ENCODE measurements at regions not wholly inside any gene's neighbourhood (a gene's known extent, or its start where the extent isn't known, plus 50 kb on each side); places are given as distances from the start of the nearest gene placed in this dataset.
A peak's percentile ranks its signal among the peaks of the same experiment; 100 is the strongest.

DNA sequence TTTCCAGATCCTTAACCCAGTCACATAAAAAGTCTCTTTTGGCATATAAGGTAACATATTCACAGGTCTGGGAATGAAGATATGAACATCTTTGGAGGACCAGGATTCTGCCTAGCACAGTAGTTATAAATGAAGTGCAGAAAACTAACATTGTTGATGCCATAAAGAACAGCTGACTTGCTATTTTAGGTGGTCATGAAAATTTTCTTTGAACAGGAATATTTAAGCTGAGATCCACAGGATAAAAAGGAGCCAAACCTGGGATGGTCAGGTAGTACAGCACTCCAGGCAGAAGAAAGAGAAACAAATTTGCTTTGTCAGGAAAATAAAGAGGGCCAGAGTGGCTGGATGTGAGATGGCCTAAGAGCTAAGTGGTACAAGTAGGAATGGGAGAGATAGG is 80.0 kb downstream of the CENPW start:
- TF ChIP-seq, protein P1, sequence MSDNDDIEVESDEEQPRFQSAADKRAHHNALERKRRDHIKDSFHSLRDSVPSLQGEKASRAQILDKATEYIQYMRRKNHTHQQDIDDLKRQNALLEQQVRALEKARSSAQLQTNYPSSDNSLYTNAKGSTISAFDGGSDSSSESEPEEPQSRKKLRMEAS (IDR thresholded peaks at IDR 0.05; ENCODE audit: low read depth, low read length): no peak
- TF ChIP-seq POLR2A (IDR thresholded peaks at IDR 0.05; ENCODE audit: extremely low read depth, insufficient read length) (no peak), MYC (IDR thresholded peaks at IDR 0.05; ENCODE audit: low read depth, low read length) (no peak)
- TF ChIP-seq, protein P2, sequence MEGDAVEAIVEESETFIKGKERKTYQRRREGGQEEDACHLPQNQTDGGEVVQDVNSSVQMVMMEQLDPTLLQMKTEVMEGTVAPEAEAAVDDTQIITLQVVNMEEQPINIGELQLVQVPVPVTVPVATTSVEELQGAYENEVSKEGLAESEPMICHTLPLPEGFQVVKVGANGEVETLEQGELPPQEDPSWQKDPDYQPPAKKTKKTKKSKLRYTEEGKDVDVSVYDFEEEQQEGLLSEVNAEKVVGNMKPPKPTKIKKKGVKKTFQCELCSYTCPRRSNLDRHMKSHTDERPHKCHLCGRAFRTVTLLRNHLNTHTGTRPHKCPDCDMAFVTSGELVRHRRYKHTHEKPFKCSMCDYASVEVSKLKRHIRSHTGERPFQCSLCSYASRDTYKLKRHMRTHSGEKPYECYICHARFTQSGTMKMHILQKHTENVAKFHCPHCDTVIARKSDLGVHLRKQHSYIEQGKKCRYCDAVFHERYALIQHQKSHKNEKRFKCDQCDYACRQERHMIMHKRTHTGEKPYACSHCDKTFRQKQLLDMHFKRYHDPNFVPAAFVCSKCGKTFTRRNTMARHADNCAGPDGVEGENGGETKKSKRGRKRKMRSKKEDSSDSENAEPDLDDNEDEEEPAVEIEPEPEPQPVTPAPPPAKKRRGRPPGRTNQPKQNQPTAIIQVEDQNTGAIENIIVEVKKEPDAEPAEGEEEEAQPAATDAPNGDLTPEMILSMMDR (IDR thresholded peaks at IDR 0.05; ENCODE audit: low read depth, low read length): no peak

DNA sequence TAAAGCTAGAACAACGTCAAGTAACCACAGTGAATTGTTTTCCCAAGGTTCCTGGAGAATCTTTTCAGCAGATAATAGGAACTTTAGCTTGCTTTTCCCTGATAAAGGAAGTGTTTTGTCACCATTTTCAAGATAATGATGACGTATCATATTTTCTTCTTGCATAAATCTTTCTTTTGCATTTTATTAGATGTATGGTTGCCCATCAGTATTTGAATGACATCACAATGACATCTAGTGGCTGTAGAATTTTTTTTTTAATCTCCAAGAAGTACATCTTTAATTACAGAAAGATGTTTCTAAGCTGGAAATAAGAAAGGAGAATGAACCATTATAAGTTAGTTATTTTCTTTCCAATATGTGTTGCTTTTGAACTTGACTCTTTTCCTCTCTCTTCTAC is 83.0 kb downstream of the CENPW start:
- no peak overlapping the region for H3K4me3 ChIP-seq (ENCODE audit: low read depth, low read length)
- DNase-seq (ENCODE audit: low read depth): peak; percentile 7
- no peak for TF ChIP-seq MYC (IDR thresholded peaks at IDR 0.05; ENCODE audit: low read depth, low read length)
- TF ChIP-seq, protein P2 (IDR thresholded peaks at IDR 0.05; ENCODE audit: low read depth, low read length): no peak
- no peak for TF ChIP-seq POLR2A (IDR thresholded peaks at IDR 0.05; ENCODE audit: extremely low read depth, insufficient read length)
- TF ChIP-seq, protein P1 (IDR thresholded peaks at IDR 0.05; ENCODE audit: low read depth, low read length): no peak

More for the DNA sequence above, 80.0 kb downstream of the CENPW start:
- DNase-seq (ENCODE audit: low read depth): no peak
- H3K4me3 ChIP-seq (ENCODE audit: low read depth, low read length): no peak overlapping the region

DNA sequence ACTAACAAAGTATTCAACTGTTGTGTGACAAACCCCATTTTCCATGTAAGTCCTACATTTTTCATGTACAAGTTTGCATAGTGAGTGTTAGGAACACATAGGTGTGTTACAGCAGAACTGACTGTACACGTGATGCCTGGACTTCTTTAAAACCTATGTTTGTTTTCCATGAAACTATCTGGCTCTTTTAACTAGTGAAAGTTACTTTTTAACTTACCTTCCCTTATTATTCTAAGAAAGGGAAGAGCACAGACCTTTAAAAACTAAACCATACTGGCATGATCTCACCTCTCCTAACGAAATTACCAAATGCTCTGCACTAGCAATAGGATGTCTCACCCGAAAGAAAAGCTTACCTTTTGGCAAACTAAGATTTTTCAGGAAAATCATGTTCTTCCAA is 87.8 kb downstream of the CENPW start:
- TF ChIP-seq, protein P1 (IDR thresholded peaks at IDR 0.05; ENCODE audit: low read depth, low read length): no peak
- TF ChIP-seq MYC (IDR thresholded peaks at IDR 0.05; ENCODE audit: low read depth, low read length) (no peak), POLR2A (IDR thresholded peaks at IDR 0.05; ENCODE audit: extremely low read depth, insufficient read length) (no peak)
- TF ChIP-seq, protein P2 (IDR thresholded peaks at IDR 0.05; ENCODE audit: low read depth, low read length): no peak
- no peak overlapping the region for H3K4me3 ChIP-seq (ENCODE audit: low read depth, low read length)
- DNase-seq (ENCODE audit: low read depth): no peak

DNA sequence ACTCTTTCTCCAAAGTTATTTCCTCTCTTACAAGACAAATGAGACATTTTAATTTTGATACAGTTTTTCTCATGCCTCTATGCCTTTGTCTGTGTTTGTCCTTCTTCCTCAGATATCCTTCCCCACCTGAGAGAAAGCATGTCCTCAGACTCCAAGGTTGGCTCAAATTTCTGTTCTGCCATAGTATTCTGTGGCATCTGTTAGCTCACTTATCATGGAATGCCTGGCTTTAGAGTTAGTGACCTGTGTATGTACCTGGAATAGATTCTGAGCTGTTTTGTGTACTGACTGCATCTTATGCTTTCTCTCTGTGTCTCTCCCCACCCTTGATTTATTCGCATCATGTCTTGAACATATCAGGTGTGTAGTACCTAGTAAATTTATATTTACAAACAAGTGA is 90.0 kb downstream of the CENPW start:
- TF ChIP-seq POLR2A (IDR thresholded peaks at IDR 0.05; ENCODE audit: extremely low read depth, insufficient read length): no peak
- TF ChIP-seq, protein P2 (IDR thresholded peaks at IDR 0.05; ENCODE audit: low read depth, low read length): no peak
- TF ChIP-seq MYC (IDR thresholded peaks at IDR 0.05; ENCODE audit: low read depth, low read length): no peak
- TF ChIP-seq, protein P1 (IDR thresholded peaks at IDR 0.05; ENCODE audit: low read depth, low read length): no peak
- no peak overlapping the region for H3K4me3 ChIP-seq (ENCODE audit: low read depth, low read length)
- DNase-seq (ENCODE audit: low read depth): no peak

DNA sequence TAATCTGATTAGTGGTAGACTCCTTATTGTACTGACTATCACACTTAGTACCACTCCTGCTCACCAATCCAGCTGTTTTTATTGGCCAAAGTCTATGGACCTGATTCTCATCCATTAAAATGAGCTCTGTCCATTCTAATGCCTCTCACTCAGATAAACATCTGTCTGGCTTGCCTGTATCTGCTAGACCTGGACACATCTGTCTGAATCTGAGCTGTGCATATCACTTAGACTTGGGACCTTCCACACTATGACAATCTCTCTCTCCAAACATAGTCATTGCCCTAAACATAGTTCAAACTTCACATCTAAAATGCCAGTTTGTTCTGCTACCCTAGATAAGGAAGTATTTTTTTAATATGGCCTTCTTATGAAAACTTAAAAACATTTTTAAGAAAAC is 92.6 kb downstream of the CENPW start:
- no peak for DNase-seq (ENCODE audit: low read depth)
- TF ChIP-seq, protein P1 (IDR thresholded peaks at IDR 0.05; ENCODE audit: low read depth, low read length): no peak
- TF ChIP-seq MYC (IDR thresholded peaks at IDR 0.05; ENCODE audit: low read depth, low read length) (no peak), POLR2A (IDR thresholded peaks at IDR 0.05; ENCODE audit: extremely low read depth, insufficient read length) (no peak)
- TF ChIP-seq, protein P2 (IDR thresholded peaks at IDR 0.05; ENCODE audit: low read depth, low read length): no peak

DNA sequence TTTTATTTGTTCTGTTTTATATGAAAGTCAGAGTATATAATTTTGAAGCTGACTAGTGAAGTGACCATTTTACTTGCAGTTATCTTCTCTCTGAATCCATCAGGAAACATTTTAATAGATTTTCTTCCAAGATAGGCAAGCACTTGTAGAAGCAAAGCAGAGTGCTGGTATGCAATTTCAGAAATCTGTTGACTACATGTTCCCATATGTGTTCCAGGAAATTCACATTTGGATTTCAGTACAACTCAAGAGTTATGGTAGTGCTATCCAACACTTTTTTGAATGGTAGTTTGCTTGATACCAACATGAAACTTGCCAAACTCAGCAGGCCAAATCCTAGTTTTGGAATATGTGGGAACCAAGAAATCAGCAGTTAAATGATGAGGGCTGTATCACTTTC is 94.0 kb downstream of the CENPW start:
- no peak for TF ChIP-seq MYC (IDR thresholded peaks at IDR 0.05; ENCODE audit: low read depth, low read length)
- TF ChIP-seq, protein P2 (IDR thresholded peaks at IDR 0.05; ENCODE audit: low read depth, low read length): no peak
- TF ChIP-seq, protein P1 (IDR thresholded peaks at IDR 0.05; ENCODE audit: low read depth, low read length): no peak
- TF ChIP-seq POLR2A (IDR thresholded peaks at IDR 0.05; ENCODE audit: extremely low read depth, insufficient read length): no peak
- no peak for DNase-seq (ENCODE audit: low read depth)
- no peak overlapping the region for H3K4me3 ChIP-seq (ENCODE audit: low read depth, low read length)

More for the DNA sequence above, 92.6 kb downstream of the CENPW start:
- H3K4me3 ChIP-seq (ENCODE audit: low read depth, low read length): no peak overlapping the region

Data from NB4 (cell line).